22Rv1 (cell line): ENCODE measurements at regions not wholly inside any gene's neighbourhood (a gene's known extent, or its start where the extent isn't known, plus 50 kb on each side); places are given as distances from the start of the nearest gene placed in this dataset.

Experiments used
- H3K27ac ChIP-seq: fragments of 450-650 bp; 2 replicates; pipeline ENCODE4 v1.5.1; 2017
- ZFX ChIP-seq: fragments of 450-650 bp; IDR thresholded peaks from 2 replicates; pipeline ENCODE4 v1.6.1; 2017; ENCODE audit warnings: antibody characterized with exemption, borderline replicate concordance
- TF ChIP-seq, protein P1 (sequence below): fragments of 450-650 bp; IDR thresholded peaks from 2 replicates; pipeline ENCODE4 v1.5.1; 2017; ENCODE audit warnings: mild to moderate bottlenecking

DNA sequence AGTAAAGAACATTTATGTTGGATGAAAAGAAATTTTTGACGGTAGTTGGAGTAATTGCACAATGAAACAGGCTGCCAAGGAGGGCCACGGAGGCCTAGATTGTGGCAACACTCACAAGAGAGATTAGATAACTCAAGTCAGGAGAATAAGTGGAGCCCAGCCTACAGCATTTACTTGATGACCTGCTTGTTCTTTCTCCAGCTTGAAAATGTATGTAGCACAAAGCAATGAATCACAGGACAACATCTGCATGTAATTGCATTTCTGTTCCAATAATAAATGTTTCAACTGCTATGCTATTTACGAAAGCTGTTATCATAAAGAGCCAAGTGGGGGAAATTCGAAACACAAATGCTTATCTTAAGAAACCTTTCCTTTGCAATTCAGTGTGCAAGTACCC, 221.2 kb upstream of the MID1 start:
- no peak overlapping the region for H3K27ac ChIP-seq
- TF ChIP-seq, protein P1, sequence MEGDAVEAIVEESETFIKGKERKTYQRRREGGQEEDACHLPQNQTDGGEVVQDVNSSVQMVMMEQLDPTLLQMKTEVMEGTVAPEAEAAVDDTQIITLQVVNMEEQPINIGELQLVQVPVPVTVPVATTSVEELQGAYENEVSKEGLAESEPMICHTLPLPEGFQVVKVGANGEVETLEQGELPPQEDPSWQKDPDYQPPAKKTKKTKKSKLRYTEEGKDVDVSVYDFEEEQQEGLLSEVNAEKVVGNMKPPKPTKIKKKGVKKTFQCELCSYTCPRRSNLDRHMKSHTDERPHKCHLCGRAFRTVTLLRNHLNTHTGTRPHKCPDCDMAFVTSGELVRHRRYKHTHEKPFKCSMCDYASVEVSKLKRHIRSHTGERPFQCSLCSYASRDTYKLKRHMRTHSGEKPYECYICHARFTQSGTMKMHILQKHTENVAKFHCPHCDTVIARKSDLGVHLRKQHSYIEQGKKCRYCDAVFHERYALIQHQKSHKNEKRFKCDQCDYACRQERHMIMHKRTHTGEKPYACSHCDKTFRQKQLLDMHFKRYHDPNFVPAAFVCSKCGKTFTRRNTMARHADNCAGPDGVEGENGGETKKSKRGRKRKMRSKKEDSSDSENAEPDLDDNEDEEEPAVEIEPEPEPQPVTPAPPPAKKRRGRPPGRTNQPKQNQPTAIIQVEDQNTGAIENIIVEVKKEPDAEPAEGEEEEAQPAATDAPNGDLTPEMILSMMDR: no peak
- no peak for TF ChIP-seq ZFX

DNA sequence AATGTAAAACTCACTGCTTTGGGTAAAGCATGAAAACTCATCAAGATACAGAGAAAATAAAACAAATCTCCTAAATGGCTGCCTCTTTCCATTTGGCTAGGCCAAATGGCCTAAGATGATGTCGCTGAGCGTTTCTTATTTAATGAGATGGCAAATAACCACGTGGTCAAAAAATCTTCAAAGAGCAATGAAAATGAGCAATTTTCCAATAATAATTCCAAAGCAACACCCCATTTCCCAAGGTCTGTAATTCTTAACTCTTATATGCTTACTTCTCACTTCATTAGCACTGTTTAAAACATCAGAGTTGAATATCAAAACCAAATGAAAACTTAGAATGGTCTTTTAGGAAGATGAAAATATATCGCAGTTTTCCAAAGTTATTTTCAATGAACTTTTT, 222.3 kb upstream of the MID1 start:
- no peak for TF ChIP-seq ZFX
- TF ChIP-seq, protein P1: no peak
- no peak overlapping the region for H3K27ac ChIP-seq

DNA sequence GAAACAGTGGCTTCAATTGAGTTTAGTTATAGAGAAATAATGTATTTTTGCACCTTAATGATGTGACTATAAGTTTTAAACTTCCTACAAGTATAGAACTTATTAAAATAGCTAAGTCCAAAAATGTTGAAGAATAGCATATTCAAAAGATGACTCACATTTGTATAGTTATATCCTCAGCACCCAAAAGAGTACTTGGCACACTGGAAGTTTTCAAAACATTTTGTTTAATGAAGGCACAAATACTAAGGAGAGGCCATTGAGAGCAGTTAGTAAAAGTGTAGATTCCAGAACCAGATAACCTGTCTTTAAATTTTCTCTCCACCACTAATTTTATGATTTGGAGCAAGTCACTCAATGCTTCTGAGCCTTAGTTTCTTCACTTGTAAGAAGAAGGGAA, 226.9 kb upstream of the MID1 start:
- H3K27ac ChIP-seq: no peak overlapping the region
- TF ChIP-seq, protein P1: no peak
- no peak for TF ChIP-seq ZFX

DNA sequence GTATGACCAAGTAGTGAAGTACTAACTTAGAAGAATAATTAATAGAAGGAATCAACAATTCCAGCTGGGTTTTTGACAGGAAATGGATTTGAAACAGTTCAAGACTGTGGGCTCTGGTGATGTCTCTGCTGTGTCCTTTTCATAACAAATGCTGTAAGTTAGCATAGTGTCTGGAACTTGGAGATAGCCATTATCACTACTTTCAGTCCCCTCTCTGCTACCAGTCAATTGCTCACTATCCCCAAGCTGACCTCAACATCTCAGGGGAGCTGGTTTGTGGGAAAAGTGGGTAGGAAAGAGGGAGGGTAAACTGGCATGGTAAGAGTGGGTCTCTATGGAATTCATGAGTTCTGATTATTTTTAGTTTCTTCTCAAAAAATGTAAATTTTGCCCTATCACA, 231.4 kb upstream of the MID1 start:
- H3K27ac ChIP-seq: no peak overlapping the region
- TF ChIP-seq ZFX: no peak
- TF ChIP-seq, protein P1: no peak

DNA sequence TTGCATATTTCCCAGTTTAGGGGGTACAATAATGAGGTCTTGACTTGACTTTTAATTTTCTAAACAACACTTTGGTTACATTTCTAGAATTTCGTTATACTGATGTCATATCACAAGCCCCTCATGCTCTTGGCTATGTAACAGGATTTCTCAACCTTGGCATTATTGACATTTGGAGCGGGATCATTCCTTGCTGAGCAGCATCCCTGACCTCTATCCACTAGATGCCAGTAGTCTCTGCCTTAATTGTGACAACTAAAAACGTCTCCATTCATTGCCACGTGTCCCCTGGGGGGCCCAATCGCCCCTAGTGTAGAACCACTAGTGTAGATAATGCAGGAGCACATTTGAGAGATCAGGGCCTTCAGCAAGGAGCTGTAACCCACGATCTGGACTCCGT, 234.2 kb upstream of the MID1 start:
- TF ChIP-seq, protein P1: no peak
- no peak for TF ChIP-seq ZFX
- H3K27ac ChIP-seq: no peak overlapping the region

DNA sequence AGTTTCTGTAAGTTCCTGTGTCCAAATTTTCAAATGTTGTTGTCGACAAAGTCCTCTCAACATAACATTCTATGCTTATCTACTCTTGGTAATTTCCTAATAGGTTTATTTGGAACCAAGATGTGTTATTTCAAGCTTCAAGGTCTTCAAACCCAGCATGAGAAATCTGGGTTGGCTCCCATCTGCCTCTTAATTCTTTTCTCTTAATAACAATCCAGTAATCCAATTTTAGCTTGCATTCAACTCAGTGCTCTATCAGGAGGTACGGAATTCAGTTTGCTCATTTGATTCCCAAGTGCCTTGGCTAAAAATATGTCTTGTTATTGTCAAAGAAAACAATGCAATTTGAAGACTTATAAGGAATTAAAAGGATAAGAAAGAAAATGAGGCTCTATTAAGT, 235.5 kb upstream of the MID1 start:
- TF ChIP-seq ZFX: no peak
- TF ChIP-seq, protein P1: no peak
- H3K27ac ChIP-seq: no peak overlapping the region

GRCh38 chrX:10856797-10857196, 236.4 kb upstream of the MID1 start:
- TF ChIP-seq, protein P1: no peak
- no peak for TF ChIP-seq ZFX
- H3K27ac ChIP-seq: no peak overlapping the region
